K562 (cell line): ENCODE measurements at regions not wholly inside any gene's neighbourhood (a gene's known extent, or its start where the extent isn't known, plus 50 kb on each side); places are given as distances from the start of the nearest gene placed in this dataset.

Source experiments
- ATAC-seq: fragments of 200-7000 bp; cut with Tn5 transposase; 3 replicates; pipeline ENCODE4 v1.9.1; 2020; ENCODE audit warnings: moderate library complexity
- BruUV-seq: library from RNA; stranded (reverse); fragments of 400-500 nt; replicated peaks from 2 replicates; lab custom pipeline; 2021; lab: Mats Ljungman, UMichigan
- CTCF ChIA-PET: fragments of 300-600 bp; formaldehyde crosslinking; extraction: SDS; loops from one replicate; lab custom pipeline; 2021; ENCODE audit warnings: low intra/inter-chr PET ratio; lab: Yijun Ruan, JAX
- POLR2A ChIA-PET: fragments of 300-600, 350-650 bp; sonication (Branson Sonifier 250); formaldehyde crosslinking; extraction: SDS; loops from one replicate; lab custom pipeline; 2021; ENCODE audit warnings: antibody characterized with exemption, inconsistent platforms; lab: Yijun Ruan, JAX
- DNase-seq, 4 experiments: peaks; one replicate each; pipeline versions ENCODE4 v3.0.0 to v3.0.0-alpha.2; 2011 to 2018; ENCODE audit warnings: low spot score in 3 of 4, mixed read lengths in 3 of 4; ENCODE audit errors: extremely low read depth in 1 of 4
- FAIRE-seq: peaks from 2 replicates; lab custom pipeline; 2011; peaks lifted over from hg19 to GRCh38; lab: Jason Lieb, UNC
- H2AFZ ChIP-seq: 2 replicates; pipeline ENCODE4 v1.6.0; 2011; ENCODE audit warnings: low read depth, low read length, control low read depth, inconsistent platforms
- H3K27ac ChIP-seq: fragments of 200-600 bp; 3 replicates; pipeline ENCODE4 v1.8.0; 2011; ENCODE audit warnings: low read depth, mild to moderate bottlenecking, control low read depth, inconsistent platforms, low read length, moderate library complexity, mixed read lengths; ENCODE audit errors: extremely low read depth
- H3K27me3 ChIP-seq, 2 experiments: fragments of 300-600 bp in 1 of 2; 2 replicates in 1 of 2; 3 replicates in 1 of 2; pipeline versions ENCODE4 v1.6.0 to v1.8.0; 2011; ENCODE audit warnings: inconsistent platforms in 2 of 2, low read length in 2 of 2, mild to moderate bottlenecking in 1 of 2, mixed read lengths in 1 of 2, moderate library complexity in 1 of 2; ENCODE audit not compliant: control insufficient read depth in 2 of 2, insufficient read depth in 2 of 2
- H3K36me3 ChIP-seq: fragments of 300-600 bp; 3 replicates; pipeline ENCODE4 v1.8.0; 2011; ENCODE audit warnings: mild to moderate bottlenecking, low read length, inconsistent platforms; ENCODE audit not compliant: control insufficient read depth, insufficient read depth
- H3K4me1 ChIP-seq, 2 experiments: fragments of 200-600 bp in 1 of 2; replicated peaks in 1 of 2; 2 replicates in 1 of 2; 3 replicates in 1 of 2; pipeline versions ENCODE4 v1.5.1 to v1.8.0; 2011; ENCODE audit warnings: inconsistent platforms in 2 of 2, low read length in 2 of 2, mild to moderate bottlenecking in 1 of 2, mixed read lengths in 1 of 2, moderate library complexity in 1 of 2; ENCODE audit not compliant: control insufficient read depth in 2 of 2, insufficient read depth in 2 of 2
- H3K4me2 ChIP-seq: 2 replicates; pipeline ENCODE4 v1.6.1; 2011; ENCODE audit warnings: low read length, control low read depth, inconsistent platforms, mixed read lengths; ENCODE audit not compliant: insufficient read depth
- H3K4me3 ChIP-seq: fragments of 200-600 bp; sonication (generic), shearing (Covaris generic); 2 replicates; pipeline ENCODE4 v1.5.1; 2016; ENCODE audit warnings: control low read depth, inconsistent platforms
- H3K79me2 ChIP-seq: fragments of 200-600 bp; 3 replicates; pipeline ENCODE4 v1.8.0; 2011; ENCODE audit warnings: low read length, inconsistent platforms; ENCODE audit not compliant: control insufficient read depth, insufficient read depth
- H3K9ac ChIP-seq, 2 experiments: 2 replicates each; pipeline versions ENCODE4 v1.6.0 to v1.6.1; 2011; ENCODE audit warnings: low read depth in 2 of 2, low read length in 2 of 2, control low read depth in 1 of 2, inconsistent platforms in 1 of 2, mild to moderate bottlenecking in 1 of 2, mixed read lengths in 1 of 2; ENCODE audit not compliant: insufficient read depth in 1 of 2
- H3K9me1 ChIP-seq: one replicate; pipeline ENCODE4 v1.6.0; 2011; ENCODE audit warnings: inconsistent platforms, mild to moderate bottlenecking, low read length, moderate library complexity; ENCODE audit not compliant: control insufficient read depth, insufficient read depth
- H3K9me3 ChIP-seq: replicated peaks from 2 replicates; pipeline ENCODE4 v1.5.1; 2011; ENCODE audit warnings: low read depth, low read length, inconsistent platforms; ENCODE audit not compliant: control insufficient read depth, insufficient read depth
- H4K20me1 ChIP-seq: replicated peaks from 2 replicates; pipeline ENCODE4 v1.6.1; 2011; ENCODE audit warnings: low read length, inconsistent platforms, mixed read lengths; ENCODE audit not compliant: control insufficient read depth, insufficient read depth
- KLF13 ChIP-seq: fragments of 450-650 bp; IDR thresholded peaks from 2 replicates; pipeline ENCODE4 v1.6.1; 2016; ENCODE audit warnings: missing genetic modification characterization, low read depth, mild to moderate bottlenecking, missing compliant biosample characterization, moderate library complexity, borderline replicate concordance
- PURB ChIP-seq: sonication (generic); formaldehyde crosslinking; IDR thresholded peaks from 2 replicates; pipeline ENCODE4 v1.9.0; 2021; ENCODE audit warnings: low read depth, mild to moderate bottlenecking, missing genetic modification reagents
- SIN3A ChIP-seq, 2 experiments: fragments of 150-350 bp in 1 of 2; IDR thresholded peaks; 2 replicates each; pipeline ENCODE4 v1.6.1; 2011 to 2016; ENCODE audit warnings: borderline replicate concordance in 2 of 2, low read depth in 2 of 2, low read length in 2 of 2, mild to moderate bottlenecking in 2 of 2, moderate library complexity in 2 of 2; ENCODE audit not compliant: control insufficient read depth in 1 of 2
- SMC3 ChIP-seq: conservative IDR thresholded peaks from 2 replicates; pipeline ENCODE4 v1.6.1; 2011; ENCODE audit warnings: low read depth, low read length, improper control_type of control experiment; ENCODE audit not compliant: insufficient read depth
- in situ Hi-C: fragments of 300-500 bp; cut with MboI; formaldehyde crosslinking; loops from 4 replicates; pipeline ENCODE4 v1.15.0; 2018; ENCODE audit warnings: inconsistent platforms, mixed read lengths
- intact Hi-C: fragments of 100-400 bp; cut with micrococcal nuclease; formaldehyde crosslinking; loops from 2 replicates; pipeline ENCODE4 v1.14.2; 2022
- TF ChIP-seq, protein P1 (sequence below): sonication (generic); formaldehyde crosslinking; IDR thresholded peaks from 2 replicates; pipeline ENCODE4 v1.8.0; 2023; ENCODE audit warnings: mild to moderate bottlenecking, missing genetic modification reagents

GRCh38 chr14:106277503-106277902, 751.1 kb downstream of the TMEM121 start (continued):
- TF ChIP-seq SMC3 = 0 out of 2 replicates have a peak, but pooled peaks have one; percentile 22
- TF ChIP-seq, all 486 proteins: peak for 4

- Histone ChIP-seq H3K36me3 (no peaks in the 10 kb centered on the region), H3K9me3 (no peaks in the 10 kb centered on the region), H3K4me3 (no peak overlapping the region), H3K9me1 (no peaks in the 10 kb centered on the region), H4K20me1 (no peaks in the 10 kb centered on the region), H3K27ac (no peak overlapping the region), H3K27me3 (no peaks in the 10 kb centered on the region), H2AFZ (no peak overlapping the region), H3K4me2 (no peak overlapping the region), H3K79me2 (no peaks in the 10 kb centered on the region), H3K4me1 (no peaks in the 10 kb centered on the region), H3K9ac (no peak overlapping the region)
- in situ Hi-C loops (no loop called here), intact Hi-C loops (no loop called here)
- FAIRE-seq (no peak), DNase-seq (no peak), ATAC-seq (no peak)
- CTCF ChIA-PET = no interaction called here
- POLR2A ChIA-PET = no interaction called here
- TF ChIP-seq SIN3A (IDR thresholded peaks at IDR 0.05; ENCODE audit: borderline replicate concordance in 2 of 2, control insufficient read depth in 1 of 2, low read depth in 2 of 2, low read length in 2 of 2) = no peak
- TF ChIP-seq KLF13 = no peak
- TF ChIP-seq, protein P1, sequence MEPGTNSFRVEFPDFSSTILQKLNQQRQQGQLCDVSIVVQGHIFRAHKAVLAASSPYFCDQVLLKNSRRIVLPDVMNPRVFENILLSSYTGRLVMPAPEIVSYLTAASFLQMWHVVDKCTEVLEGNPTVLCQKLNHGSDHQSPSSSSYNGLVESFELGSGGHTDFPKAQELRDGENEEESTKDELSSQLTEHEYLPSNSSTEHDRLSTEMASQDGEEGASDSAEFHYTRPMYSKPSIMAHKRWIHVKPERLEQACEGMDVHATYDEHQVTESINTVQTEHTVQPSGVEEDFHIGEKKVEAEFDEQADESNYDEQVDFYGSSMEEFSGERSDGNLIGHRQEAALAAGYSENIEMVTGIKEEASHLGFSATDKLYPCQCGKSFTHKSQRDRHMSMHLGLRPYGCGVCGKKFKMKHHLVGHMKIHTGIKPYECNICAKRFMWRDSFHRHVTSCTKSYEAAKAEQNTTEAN (CRISPR knock-in tag) = no peak
- no peak for TF ChIP-seq PURB (CRISPR knock-in tag)
- no TSS peak for BruUV-seq
These were observed 754.5 kb downstream of the TMEM121 start for GRCh38 chr14:106280876-106281275.
